Left ventricle myocardium inferior (tissue), 1 donor: ENCODE measurements at regions not wholly inside any gene's neighbourhood (a gene's known extent, or its start where the extent isn't known, plus 50 kb on each side); places are given as distances from the start of the nearest gene placed in this dataset.

Experiments used
- DNase-seq: peaks from one replicate; pipeline ENCODE4 v3.0.0-alpha.2; 2020
- H3K27ac ChIP-seq: fragments of 200-600 bp; replicated peaks from 2 replicates; pipeline ENCODE4 v1.8.0; 2021
- H3K27me3 ChIP-seq: fragments of 200-600 bp; 2 replicates; pipeline ENCODE4 v1.8.0; 2021; ENCODE audit warnings: low read depth
- H3K36me3 ChIP-seq: fragments of 200-600 bp; 2 replicates; pipeline ENCODE4 v1.8.0; 2021
- H3K4me1 ChIP-seq: fragments of 200-600 bp; 2 replicates; pipeline ENCODE4 v1.8.0; 2021
- H3K4me3 ChIP-seq: fragments of 200-600 bp; 2 replicates; pipeline ENCODE4 v1.8.0; 2021; ENCODE audit warnings: mild to moderate bottlenecking, moderate library complexity
- H3K9me3 ChIP-seq: fragments of 200-600 bp; replicated peaks from 2 replicates; pipeline ENCODE4 v1.8.0; 2021
- intact Hi-C: fragments of 100-400 bp; cut with micrococcal nuclease; formaldehyde crosslinking; loops from one replicate; pipeline ENCODE4 v1.11.0; 2022
- TF ChIP-seq, protein P1 (sequence below): fragments of 200-600 bp; IDR thresholded peaks from 2 replicates; pipeline ENCODE4 v1.8.0; 2021; ENCODE audit warnings: antibody characterized with exemption, mild to moderate bottlenecking, borderline replicate concordance
- donor health status: DM: no; HTN: yes; CAD: no; lungs with severe emphysema.

- TF ChIP-seq, protein P1, sequence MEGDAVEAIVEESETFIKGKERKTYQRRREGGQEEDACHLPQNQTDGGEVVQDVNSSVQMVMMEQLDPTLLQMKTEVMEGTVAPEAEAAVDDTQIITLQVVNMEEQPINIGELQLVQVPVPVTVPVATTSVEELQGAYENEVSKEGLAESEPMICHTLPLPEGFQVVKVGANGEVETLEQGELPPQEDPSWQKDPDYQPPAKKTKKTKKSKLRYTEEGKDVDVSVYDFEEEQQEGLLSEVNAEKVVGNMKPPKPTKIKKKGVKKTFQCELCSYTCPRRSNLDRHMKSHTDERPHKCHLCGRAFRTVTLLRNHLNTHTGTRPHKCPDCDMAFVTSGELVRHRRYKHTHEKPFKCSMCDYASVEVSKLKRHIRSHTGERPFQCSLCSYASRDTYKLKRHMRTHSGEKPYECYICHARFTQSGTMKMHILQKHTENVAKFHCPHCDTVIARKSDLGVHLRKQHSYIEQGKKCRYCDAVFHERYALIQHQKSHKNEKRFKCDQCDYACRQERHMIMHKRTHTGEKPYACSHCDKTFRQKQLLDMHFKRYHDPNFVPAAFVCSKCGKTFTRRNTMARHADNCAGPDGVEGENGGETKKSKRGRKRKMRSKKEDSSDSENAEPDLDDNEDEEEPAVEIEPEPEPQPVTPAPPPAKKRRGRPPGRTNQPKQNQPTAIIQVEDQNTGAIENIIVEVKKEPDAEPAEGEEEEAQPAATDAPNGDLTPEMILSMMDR, result no peak
- H3K9me3 ChIP-seq, result peaks cover 5% of the 10 kb centered on the region
- DNase-seq, result no peak
Observed at GRCh38 chr4:96097040-96097607, 257.2 kb downstream of the PDHA2 start.

DNA sequence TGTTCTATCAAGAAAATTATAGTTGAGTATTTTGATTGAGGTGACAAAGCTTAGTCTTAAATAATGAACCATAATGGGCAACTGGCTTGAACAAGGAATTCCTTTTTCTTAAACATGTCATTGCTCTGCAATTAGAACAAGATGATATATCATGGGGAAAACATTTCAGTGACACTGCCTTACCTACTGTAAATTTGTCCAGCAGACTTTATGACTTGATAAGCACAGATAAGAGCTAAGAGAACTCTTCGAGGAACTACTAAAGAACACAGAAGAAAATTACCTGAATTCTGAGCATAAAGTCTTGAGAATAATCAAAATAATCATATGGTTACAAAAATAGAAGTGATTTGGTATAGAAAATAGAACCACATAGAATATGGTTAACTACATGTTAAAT, 257.8 kb downstream of the PDHA2 start:
- intact Hi-C loops, result no loop called here
- TF ChIP-seq, protein P1, result no peak

More at GRCh38 chr4:96097040-96097607, 257.2 kb downstream of the PDHA2 start:
- H3K4me3 ChIP-seq, result no peak overlapping the region
- no peaks in the 10 kb centered on the region for H3K27me3 ChIP-seq
- H3K36me3 ChIP-seq, result no peaks in the 10 kb centered on the region
- H3K4me1 ChIP-seq, result no peaks in the 10 kb centered on the region
- intact Hi-C loops, result no loop called here
- H3K27ac ChIP-seq, result no peak overlapping the region

DNA sequence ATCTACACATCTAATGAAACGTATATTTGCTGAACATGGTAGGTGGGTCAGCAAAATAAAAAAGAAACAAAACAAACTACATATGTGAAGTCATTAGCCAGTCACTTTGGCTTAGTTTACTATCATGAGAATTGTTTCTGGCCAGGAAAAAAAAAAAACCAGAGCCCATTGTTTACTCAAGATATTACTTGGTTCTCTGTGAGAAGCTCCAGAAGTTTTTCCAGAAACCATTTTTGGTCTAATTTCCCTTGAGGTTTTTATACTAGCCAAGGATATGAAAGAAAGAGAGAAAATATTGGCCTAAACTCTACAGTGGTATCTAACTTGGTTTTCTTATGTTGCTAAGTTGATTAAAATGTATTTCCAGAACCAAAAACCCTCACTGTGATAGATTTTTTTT, 259.1 kb downstream of the PDHA2 start:
- intact Hi-C loops, result no loop called here
- no peak overlapping the region for H3K27ac ChIP-seq
- DNase-seq, result no peak
- H3K4me3 ChIP-seq, result no peak overlapping the region
- no peaks in the 10 kb centered on the region for H3K36me3 ChIP-seq
- H3K9me3 ChIP-seq, result peaks cover 5% of the 10 kb centered on the region
- TF ChIP-seq, protein P1, result no peak
- H3K27me3 ChIP-seq, result no peaks in the 10 kb centered on the region
- H3K4me1 ChIP-seq, result peaks cover 7% of the 10 kb centered on the region

More for the DNA sequence above, 257.8 kb downstream of the PDHA2 start:
- no peaks in the 10 kb centered on the region for H3K36me3 ChIP-seq
- H3K27ac ChIP-seq, result no peak overlapping the region
- peaks cover under 1% of the 10 kb centered on the region for H3K4me1 ChIP-seq
- H3K27me3 ChIP-seq, result no peaks in the 10 kb centered on the region
- DNase-seq, result no peak
- H3K4me3 ChIP-seq, result no peak overlapping the region
- H3K9me3 ChIP-seq, result peaks cover 5% of the 10 kb centered on the region

- H3K9me3 ChIP-seq, result peaks cover 5% of the 10 kb centered on the region
- TF ChIP-seq, protein P1, result no peak
- H3K36me3 ChIP-seq, result no peaks in the 10 kb centered on the region
- no peaks in the 10 kb centered on the region for H3K27me3 ChIP-seq
- DNase-seq, result no peak
- H3K27ac ChIP-seq, result no peak overlapping the region
- no peak overlapping the region for H3K4me3 ChIP-seq
- intact Hi-C loops, result no loop called here
- H3K4me1 ChIP-seq, result peaks cover 7% of the 10 kb centered on the region
Observed at GRCh38 chr4:96102541-96103026, 262.7 kb downstream of the PDHA2 start.

DNA sequence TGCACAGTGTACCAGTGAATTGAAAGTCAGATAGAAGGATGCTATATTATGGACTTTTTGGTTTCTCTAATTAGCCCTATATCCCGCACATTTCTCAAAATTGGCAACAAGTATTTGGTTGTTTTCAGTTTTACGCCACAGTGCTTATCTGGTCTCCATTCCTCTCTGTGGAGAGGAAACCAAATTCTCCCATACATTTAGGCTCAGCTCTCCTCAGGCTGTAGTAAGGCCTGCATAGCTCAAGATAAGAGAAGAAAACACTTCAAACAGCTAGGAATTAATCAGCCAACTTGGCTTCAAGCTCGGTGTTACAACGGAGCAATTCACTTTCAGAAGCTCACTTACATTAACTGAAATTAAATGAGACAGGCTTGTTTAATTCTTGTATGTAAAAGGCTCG, 263.2 kb downstream of the PDHA2 start:
- DNase-seq, result no peak
- TF ChIP-seq, protein P1, result no peak
- H3K27me3 ChIP-seq, result no peaks in the 10 kb centered on the region
- H3K27ac ChIP-seq, result no peak overlapping the region
- no peaks in the 10 kb centered on the region for H3K36me3 ChIP-seq
- peaks cover 7% of the 10 kb centered on the region for H3K4me1 ChIP-seq
- H3K9me3 ChIP-seq, result peaks cover 5% of the 10 kb centered on the region
- intact Hi-C loops, result no loop called here
- no peak overlapping the region for H3K4me3 ChIP-seq
